Hematopoietic multipotent progenitor cell treated with erythropoietin and hydrocortisone succinate and interleukin-3 and kit ligand, for 8 days (in vitro differentiated cells): ENCODE measurements at regions not wholly inside any gene's neighbourhood (a gene's known extent, or its start where the extent isn't known, plus 50 kb on each side); places are given as distances from the start of the nearest gene placed in this dataset.
"Not testable (repeated sequence)": the region's sequence is repeated elsewhere in the genome, so short reads cannot be mapped to it uniquely, and the experiment has no call there.

Source experiments
- DNase-seq: peaks from one replicate; pipeline ENCODE4 v3.0.0-alpha.2; 2015

DNA sequence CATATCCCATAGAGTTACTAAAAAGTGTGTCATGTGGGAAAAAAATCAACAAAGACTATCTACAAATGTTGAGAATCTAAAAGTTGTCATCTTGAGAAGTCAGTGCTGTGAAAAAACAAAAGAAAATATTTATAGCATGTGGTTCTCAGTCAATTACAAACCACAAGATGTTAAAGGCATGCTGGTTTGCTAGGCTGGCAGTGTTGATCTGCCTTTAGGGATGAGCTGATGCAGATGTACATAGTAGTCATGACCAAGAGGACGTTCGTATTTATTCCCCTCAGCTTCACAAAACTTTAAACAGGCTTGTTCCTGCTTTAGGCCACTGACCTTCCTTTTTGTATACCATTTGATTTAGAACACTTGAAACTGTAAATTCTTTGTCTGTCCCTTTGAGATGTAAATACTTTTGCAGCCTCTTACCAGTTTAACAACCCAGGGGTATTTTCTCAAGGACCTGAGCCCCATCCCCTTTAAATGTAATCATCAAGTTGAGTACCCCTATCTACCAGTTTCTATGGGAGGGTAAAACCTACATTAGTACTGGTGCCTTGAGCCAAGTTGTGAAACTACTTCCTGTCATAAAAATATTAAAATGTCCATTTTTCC is 446.6 kb downstream of the KCNJ18 start:
- DNase-seq = no peak

DNA sequence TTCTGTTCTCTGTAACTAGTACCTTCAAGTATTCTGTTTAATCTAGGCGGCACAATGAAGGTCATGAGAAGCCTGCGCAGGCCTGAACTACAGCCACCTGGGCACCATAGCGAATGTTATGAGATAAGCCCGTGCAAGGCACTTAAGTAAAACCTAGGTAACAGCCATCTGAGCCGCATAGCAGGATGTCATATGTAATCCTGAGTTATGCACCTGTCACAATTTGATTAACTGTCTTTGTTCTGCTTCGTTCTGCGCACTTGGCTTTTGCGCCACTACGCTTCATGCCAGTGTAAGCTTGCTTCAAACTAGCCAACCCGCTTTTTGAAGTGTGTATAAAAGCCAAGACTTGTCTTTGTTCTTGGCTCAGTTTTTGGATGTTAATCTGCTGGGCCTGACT is 449.8 kb downstream of the KCNJ18 start:
- DNase-seq = no peak

DNA sequence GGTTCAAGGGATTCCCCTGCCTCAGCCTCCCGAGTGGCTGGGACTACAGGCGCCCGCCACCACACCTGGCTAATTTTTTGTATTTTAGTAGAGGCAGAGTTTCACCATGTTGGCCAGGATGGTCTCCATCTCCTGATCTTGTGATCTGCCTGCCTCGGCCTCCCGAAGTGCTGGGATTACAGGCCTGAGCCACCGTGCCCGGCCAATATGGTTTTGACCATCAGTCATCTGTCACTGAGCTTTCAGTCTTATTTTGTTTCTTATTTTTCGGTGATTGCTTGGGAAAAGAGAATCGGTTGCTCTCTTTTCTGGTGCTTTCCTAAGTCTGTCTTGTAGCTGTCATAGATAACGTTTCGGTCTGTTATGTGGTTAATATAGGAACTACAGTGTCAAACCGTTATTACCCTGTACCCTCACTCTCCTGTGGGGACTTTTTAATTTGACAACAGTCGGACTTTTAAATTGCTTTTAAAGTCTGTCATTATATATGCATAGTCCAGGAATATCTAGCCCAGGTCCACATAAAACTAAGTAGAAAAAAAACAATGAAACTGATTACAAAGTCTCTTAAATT is 453.4 kb downstream of the KCNJ18 start:
- DNase-seq = no peak

DNA sequence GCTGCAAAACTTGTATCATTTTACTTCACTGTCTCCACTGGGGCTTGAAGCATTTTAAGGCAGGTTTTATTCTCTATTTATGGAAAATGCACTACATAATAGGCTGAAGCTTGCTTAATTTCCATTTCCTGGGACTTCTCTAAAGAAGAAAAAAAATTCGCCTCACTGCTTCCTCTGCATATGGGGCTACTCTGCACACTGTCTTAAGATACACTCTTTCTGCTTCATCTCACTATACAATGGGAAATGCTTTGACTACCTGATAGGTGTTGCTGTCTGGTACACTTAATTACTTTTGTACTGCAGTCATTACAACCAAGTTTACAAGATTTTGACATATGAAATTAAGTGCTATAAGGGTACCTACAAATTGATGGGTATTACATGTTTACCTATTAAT is 466.0 kb downstream of the KCNJ18 start:
- no peak for DNase-seq

DNA sequence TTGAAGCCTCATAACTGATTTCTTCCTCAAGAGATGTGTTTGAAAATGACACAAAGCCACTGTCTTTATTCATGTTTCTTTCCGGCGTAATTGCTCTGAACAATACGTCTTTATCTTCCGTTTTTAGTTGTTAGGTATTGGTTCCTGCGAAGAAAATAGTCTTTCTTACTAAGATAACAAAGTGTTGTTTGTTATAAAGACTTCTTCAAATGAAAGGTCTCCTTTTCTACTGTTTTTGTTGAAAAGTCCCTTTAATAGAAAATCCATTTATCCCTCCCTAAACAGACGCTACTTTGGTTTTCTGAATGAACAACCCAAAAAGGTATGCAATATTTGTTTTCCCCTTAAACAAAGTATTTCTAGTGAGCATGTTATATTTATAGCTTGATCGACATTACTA is 469.1 kb downstream of the KCNJ18 start:
- no peak for DNase-seq

DNA sequence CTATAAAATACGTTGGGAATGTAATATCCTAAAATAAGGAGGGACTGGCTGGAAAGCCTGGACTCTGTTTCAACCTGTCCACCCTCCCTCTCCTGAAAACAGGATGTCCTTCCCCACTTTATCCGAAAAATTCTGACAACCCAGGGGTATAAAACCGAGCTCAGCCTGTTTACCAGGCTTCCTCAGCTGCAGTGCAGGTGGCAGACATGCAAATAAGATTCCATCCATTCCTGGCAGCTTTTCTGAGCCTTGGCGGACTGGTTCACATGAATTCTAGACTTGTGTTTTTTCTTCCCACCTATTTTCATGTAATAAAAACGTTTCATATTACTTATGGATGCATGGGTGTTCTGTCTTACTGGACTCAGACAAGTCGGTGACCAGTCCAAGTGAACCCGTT is 479.3 kb downstream of the KCNJ18 start:
- DNase-seq = no peak

DNA sequence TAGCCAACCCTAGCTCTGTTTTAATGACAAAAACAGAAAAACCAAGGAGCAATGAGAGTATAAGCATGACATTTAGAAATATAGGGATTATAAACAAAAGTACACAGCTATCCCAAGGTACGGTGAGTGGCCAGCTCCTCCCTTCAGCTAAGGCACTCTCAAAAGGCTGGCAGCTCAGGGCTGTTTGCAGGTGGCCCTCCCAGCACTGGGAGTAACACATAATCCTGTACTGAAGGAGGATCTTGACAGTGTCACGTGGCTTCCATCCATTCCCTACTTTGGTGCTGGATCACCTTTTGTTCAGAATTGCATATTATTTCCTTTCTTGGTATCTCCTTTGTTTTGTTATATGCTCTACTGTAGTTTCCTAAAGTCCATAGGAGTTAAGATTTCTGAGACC is 500.8 kb downstream of the KCNJ18 start:
- DNase-seq = no peak

DNA sequence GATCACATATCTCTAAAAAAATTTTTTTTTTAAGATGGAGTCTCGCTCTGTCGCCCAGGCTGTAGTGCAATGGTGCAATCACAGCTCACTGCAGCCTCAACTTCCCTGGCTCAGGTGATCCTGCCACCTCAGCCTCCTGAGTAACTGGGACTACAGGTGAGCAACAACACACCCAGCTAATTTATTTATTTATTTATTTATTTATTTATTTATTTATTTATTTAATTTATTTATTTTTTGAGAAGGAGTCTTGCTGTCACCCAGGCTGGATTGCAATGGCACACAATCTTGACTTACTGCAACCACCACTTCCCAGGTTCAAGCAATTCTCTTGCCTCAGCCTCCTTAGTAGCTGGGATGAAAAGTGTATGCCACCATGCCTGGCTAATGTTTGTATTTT is 507.9 kb downstream of the KCNJ18 start:
- not testable (repeated sequence) for DNase-seq

DNA sequence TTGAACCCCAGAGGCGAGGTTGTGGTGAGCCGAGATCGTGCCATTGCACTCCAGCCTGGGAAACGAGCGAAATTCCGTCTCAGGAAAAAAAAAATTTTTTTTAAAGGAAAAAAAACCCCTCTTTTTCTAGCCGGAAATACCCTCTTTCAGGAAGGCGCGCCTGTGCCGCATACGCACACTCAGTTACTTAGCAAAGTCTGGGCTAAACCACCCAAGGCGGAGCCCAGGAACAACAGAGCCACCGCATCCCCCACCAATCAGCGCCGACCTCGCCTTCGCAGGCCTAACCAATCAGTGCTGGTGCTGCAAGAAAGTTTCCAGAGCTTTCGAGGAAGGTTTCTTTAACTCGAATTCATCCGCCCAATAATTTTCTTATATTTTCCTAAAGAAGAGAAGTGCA is 510.4 kb downstream of the KCNJ18 start:
- DNase-seq = no peak

DNA sequence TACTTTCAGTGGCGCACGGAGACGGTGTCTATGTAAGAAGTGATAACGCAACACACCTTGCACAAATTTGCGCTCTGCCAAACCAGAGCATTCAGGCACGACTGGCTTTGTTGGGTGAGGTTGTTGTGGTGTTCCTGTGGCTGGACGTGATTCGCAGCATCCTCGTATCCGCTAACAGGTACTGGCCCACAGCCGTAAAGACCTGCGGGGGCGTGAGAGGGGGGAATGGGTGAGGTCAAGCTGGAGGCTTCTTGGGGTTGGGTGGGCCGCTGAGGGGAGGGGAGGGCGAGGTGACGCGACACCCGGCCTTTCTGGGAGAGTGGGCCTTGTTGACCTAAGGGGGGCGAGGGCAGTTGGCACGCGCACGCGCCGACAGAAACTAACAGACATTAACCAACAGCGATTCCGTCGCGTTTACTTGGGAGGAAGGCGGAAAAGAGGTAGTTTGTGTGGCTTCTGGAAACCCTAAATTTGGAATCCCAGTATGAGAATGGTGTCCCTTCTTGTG is 510.9 kb downstream of the KCNJ18 start:
- no peak for DNase-seq

DNA sequence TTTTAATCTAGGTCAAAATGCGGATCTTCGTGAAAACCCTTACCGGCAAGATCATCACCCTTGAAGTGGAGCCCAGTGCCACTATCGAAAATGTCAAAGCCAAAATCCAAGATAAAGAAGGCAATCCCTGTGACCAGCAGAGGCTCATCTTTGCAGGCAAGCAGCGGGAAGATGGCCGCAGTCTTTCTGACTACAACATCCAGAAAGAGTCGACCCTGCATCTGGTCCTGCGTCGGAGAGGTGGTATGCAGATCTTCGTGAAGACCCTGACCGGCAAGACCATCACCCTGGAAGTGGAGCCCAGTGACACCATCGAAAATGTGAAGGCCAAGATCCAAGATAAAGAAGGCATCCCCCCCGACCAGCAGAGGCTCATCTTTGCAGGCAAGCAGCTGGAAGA is 511.8 kb downstream of the KCNJ18 start:
- not testable (repeated sequence) for DNase-seq

DNA sequence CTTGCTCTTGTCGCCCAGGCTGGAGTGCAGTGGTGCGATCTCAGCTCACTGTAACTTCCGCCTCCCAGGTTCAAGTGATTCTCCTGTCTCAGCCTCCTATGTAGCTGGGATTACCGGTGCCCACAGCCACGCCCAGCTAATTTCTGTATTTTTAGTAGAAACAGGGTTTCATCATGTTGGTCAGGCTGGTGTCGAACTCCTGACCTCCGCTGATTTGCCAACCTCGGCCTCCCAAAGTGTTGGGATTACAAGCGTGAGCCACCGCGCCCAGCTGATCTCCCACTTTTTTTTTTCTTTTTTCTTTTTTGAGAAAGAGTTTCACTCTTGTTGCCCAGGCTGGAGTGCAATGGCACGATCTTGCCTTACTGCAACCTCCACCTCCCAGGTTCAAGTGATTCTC is 517.9 kb downstream of the KCNJ18 start:
- DNase-seq = not testable (repeated sequence)

DNA sequence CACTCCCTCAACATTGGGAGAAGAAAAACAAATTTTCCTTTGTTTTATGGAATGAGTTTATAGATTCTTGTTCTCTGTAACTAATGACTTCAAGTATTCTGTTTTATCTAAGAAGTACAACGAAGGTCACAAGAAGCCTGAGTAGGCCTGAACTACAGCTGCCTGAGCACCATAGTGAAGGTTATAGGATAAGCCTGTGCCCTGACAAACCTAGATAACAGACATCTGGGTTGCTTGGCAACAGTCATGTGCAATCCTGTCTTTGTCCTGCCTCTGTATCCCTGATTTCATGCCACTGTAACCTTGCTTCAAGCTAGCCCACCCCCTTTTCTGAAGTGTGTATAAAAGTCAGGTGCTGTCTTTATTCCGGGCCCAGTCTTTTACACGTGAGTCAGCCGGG is 520.8 kb downstream of the KCNJ18 start:
- DNase-seq = not testable (repeated sequence)

DNA sequence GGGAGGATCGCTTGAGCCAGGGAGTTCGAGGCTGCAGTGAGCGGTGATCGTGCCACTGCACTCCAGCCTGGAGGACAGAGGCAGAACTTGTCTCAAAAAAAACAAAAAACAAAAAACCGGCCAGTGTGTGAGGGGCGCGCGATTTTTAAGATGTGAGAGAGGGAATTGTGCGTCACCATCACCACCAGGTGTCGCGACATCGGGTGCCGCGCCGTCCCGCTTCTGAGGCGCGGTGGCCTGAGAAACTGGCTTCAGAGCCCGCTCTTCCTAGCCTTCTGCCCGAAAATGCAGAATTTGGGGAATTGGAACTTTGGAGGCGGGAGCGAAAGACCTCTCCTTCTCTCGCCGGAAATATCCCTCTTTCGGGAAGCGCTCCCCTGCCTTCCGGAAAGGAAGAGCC is 524.8 kb downstream of the KCNJ18 start:
- no peak for DNase-seq

DNA sequence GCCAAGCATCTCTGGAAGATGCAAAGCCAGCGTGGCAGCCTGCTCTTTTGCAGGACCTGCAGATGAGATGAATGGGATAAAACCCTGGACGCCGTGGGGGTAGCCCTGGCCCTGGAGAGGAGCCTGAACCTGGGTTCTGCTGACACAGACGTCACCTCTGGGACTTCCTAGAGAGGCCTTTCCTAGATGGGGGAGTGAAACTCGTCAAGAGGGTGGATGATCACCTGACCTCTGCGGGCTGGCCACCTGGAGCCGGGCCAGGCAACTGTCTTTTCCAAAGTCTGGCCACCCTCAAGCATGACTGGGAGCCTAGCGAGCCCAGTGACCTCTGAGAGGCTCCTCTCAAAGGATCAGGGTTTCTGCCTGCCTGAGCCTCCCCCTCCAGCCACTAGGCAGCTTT is 529.0 kb downstream of the KCNJ18 start:
- DNase-seq = no peak

DNA sequence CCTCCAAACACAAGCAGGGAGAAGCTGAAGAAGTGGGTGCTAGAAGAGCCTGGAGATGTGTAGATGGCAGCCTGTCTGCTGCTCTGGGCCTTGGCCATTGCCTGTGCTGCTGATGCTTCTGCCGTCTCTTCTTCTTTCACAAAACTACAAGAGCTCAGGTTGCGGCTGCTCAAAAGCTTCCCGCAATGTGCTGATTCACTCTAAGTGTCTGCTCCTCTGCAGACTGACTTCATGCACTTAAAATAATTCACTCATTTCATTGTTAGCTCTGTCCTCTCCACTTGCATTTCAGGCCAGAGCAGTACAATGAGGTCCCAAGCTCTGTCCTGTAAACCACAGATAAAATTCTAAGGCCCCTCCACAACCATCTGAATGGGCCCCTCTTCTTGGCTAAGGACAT is 534.2 kb downstream of the KCNJ18 start:
- DNase-seq = not testable (repeated sequence)

DNA sequence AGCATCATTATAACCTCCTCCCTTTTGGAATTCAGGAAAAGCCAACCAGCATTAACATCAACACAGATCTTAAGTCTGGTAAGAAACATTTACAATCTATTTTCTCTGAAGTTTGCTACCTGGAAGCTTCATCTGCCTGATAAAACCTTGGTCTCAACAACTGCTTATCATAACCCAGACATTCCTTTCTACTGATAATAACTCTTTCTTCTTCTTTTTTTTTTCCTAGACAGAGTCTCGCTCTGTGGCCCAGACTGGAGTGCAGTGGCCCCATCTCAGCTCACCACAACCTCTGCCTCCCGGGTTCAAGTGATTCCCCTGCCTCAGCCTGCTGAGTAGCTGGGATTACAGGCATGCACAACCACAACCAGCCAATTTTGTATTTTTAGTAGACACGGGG is 534.6 kb downstream of the KCNJ18 start:
- DNase-seq = not testable (repeated sequence)

DNA sequence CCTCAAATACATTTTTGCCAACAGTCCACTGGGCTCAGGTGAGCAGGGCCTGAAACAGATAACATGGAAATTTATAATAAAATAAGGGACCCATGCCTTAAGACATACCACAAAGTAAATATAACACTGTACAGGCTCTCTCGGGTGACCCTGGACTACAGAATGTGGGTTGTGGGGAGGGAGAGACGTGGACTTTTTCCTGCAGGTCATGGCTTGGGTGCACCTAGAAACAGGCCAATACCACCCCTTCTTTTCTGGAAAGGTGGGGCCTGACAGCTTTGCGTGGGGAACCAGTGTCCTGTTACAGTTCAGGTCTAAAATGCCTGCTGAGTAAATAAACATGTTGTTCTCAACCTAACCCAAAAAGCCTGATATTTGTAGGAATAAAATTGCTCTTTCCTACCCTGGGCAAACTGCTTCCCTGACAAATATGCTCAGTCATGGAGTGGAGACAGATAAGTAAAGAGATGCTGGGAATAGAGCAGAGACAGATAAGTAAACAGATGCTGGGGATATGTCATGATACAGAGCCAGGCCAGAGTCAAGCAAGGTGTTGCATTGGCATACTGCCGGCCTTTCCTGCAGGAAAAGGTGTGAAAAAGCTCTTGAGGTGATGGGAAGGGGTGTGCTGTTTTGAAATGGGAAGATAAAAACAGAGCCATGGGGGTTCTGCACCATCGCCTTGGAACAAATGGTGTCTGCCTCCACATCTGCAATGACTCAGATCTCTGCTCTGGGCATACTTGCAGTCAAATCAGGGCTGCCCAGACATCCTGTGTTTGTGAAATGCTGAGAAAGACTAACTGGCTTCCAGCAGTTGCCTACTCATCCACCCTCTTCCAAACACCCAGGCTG is 535.6 kb downstream of the KCNJ18 start:
- DNase-seq = not testable (repeated sequence)

DNA sequence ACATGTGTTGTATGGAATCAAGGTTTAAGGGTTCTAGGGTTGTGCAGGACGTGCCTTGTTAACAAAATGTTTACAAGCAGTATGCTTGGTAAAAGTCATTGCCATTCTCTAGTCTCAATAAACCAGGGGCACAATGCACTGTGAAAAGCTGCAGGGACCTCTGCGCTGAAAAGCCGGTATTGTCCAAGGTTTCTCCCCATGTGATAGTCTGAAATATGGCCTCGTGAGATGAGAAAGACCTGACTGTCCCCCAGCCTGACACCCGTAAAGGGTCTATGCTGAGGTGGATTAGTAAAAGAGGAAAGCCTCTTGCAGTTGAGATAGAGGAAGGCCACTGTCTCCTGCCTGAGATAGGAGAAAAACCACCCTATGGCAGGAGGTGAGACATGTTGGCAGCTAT is 537.5 kb downstream of the KCNJ18 start:
- not testable (repeated sequence) for DNase-seq

DNA sequence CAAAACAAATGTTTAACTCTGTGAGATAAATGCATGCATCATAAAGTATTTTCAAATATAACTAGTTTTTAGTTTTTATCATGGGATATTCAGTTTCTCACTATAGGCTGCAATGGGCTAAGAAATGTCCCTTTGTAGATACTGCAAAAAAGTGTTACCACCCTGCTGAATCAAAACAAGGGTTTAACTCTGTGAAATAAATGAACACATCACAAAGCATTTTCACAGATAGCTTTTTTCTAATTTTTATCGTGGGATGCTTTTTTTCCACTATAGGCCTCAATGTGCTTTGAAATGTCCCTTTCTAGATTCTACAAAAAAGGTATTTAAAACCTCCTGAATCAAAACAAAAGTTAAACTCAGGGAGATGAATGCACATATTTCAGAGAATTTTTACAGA is 541.1 kb downstream of the KCNJ18 start:
- no peak for DNase-seq

DNA sequence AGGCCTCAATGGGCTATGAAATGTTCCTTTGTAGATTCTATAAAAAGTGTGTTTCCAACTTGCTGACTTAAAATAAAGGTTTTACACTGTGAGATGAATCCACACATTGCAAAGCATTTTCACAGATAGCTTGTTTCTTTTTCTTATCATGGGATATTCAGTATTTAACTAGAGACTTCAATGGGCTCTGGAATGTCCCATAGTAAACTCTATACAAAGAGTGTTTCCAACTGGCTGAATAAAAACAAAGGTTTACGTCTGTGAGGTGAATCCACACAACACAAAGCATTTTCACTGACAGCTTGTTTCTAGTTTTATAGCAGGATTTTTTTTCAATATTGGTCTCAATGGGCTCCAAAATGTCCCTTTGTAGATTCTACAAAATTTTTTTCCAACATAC is 550.1 kb downstream of the KCNJ18 start:
- DNase-seq = no peak

DNA sequence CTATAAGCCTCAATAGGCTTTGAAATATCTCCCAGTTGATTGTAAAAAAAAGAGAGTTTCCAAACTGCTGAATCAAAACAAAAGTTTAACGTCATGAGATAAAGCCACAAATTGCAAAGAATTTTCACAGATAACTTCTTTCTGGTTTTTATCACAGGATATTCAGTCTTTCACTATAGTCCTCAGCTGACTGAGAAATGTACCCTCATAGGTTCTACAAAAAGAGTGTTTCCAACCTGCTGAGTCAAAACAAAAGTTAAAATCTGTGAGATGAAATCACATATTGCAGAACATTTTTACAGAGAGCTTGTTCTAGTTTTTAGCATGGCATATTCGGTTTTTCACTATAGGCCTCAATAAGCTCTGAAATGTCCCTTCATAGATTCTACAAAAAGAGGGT is 559.2 kb downstream of the KCNJ18 start:
- DNase-seq = no peak

DNA sequence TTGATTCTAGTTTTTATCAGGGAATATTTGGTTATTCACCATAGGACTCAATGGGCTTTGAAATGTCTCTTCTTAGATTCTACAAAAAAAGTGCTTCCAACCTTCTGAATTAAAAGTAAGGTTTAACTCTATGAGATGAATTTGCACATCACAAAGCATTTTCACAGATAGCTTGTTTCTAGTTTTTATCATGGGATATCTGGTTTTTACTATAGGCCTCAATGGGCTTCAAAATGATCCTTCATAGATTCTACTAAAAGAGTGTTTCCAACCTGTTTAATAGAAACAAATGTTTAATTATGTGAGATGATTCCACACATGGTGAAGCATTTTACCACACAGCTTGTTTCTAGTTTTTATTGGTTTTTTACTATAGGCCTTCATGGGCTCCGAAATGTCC is 560.7 kb downstream of the KCNJ18 start:
- DNase-seq = no peak

DNA sequence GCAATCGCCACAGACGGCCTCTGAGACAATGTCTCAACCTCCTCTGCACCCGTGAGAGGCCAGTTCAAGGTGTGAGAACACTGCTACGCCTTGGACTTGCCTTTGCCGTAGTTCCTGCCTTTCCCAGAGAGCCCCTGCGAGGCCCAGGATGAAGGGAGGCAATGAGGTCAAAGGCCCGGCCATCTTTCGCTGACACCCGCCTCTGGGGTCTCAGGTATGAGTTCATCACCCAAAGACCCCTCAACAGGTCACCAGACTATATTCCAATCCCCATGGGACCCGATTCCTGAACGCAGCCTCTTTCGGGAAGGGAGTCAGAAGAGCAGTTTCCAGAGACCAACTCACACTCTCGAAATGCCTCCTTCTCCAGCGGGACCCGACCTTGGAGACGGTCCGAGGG is 573.5 kb downstream of the KCNJ18 start:
- no peak for DNase-seq
